ENCODE measurements at regions not wholly inside any gene's neighbourhood (a gene's known extent, or its start where the extent isn't known, plus 50 kb on each side); places are given as distances from the start of the nearest gene placed in this dataset.

- FAIRE-seq = peak; percentile 94
- Histone ChIP-seq H3K36me3 (ENCODE audit: insufficient read depth, low read length) (no peaks in the 10 kb centered on the region), H3K4me2 (ENCODE audit: low read length) (peak overlapping the region; percentile 33), H3K27ac (ENCODE audit: low read depth, low read length) (peak overlapping the region; percentile 56), H3K9ac (ENCODE audit: low read length) (peak overlapping the region; percentile 19), H3K4me3 (ENCODE audit: insufficient read depth, low read depth, low read length) (no peak overlapping the region), H2AFZ (ENCODE audit: low read depth, low read length) (peak overlapping the region; percentile 42), H4K20me1 (ENCODE audit: insufficient read depth, low read length) (no peaks in the 10 kb centered on the region), H3K9me3 (ENCODE audit: insufficient read depth, low read depth, low read length) (no peaks in the 10 kb centered on the region), H3K27me3 (ENCODE audit: insufficient read depth, low read length) (no peaks in the 10 kb centered on the region), H3K4me1 (ENCODE audit: insufficient read depth, low read length) (peaks cover 13% of the 10 kb centered on the region), H3K79me2 (ENCODE audit: insufficient read depth, low read length) (no peaks in the 10 kb centered on the region)
- peaks cover 7% of the 10 kb centered on the region for H3K9me3 Mint-ChIP-seq (ENCODE audit: unreplicated experiment)
- H3K27me3 Mint-ChIP-seq (ENCODE audit: low read depth, unreplicated experiment) = no peaks in the 10 kb centered on the region
- H3K27ac Mint-ChIP-seq (ENCODE audit: unreplicated experiment) = peak overlapping the region; percentile 47
- TF ChIP-seq EZH2 (IDR thresholded peaks at IDR 0.05; ENCODE audit: insufficient read depth, low read length) (no peak), CTCF (IDR thresholded peaks at IDR 0.05; ENCODE audit: insufficient read depth, low read depth, low read length) (no peak)
- H3K4me3 Mint-ChIP-seq (ENCODE audit: unreplicated experiment) = no peak overlapping the region
- H3K36me3 Mint-ChIP-seq (ENCODE audit: low read depth, unreplicated experiment) = peaks cover 2% of the 10 kb centered on the region
- H3K4me1 Mint-ChIP-seq (ENCODE audit: low read depth, unreplicated experiment) = peaks cover 7% of the 10 kb centered on the region
- peak; percentile 86 for DNase-seq (ENCODE audit: low read depth)
Measured at GRCh38 chr13:109297628-109298027, 488.8 kb downstream of the IRS2 start.

GRCh38 chr13:109293166-109293565, 493.2 kb downstream of the IRS2 start:
- Mint-ChIP-seq H3K27ac (ENCODE audit: unreplicated experiment) (no peak overlapping the region), H3K4me3 (ENCODE audit: unreplicated experiment) (no peak overlapping the region), H3K36me3 (ENCODE audit: low read depth, unreplicated experiment) (peaks cover 2% of the 10 kb centered on the region), H3K4me1 (ENCODE audit: low read depth, unreplicated experiment) (peaks cover 11% of the 10 kb centered on the region), H3K9me3 (ENCODE audit: unreplicated experiment) (peaks cover 7% of the 10 kb centered on the region), H3K27me3 (ENCODE audit: low read depth, unreplicated experiment) (no peaks in the 10 kb centered on the region)
- Histone ChIP-seq H3K9me3 (ENCODE audit: insufficient read depth, low read depth, low read length) (no peaks in the 10 kb centered on the region), H3K4me1 (ENCODE audit: insufficient read depth, low read length) (peaks cover 12% of the 10 kb centered on the region), H3K27ac (ENCODE audit: low read depth, low read length) (no peak overlapping the region), H3K4me2 (ENCODE audit: low read length) (no peak overlapping the region), H2AFZ (ENCODE audit: low read depth, low read length) (no peak overlapping the region), H3K79me2 (ENCODE audit: insufficient read depth, low read length) (no peaks in the 10 kb centered on the region), H3K36me3 (ENCODE audit: insufficient read depth, low read length) (no peaks in the 10 kb centered on the region), H3K27me3 (ENCODE audit: insufficient read depth, low read length) (no peaks in the 10 kb centered on the region), H3K9ac (ENCODE audit: low read length) (no peak overlapping the region), H4K20me1 (ENCODE audit: insufficient read depth, low read length) (no peaks in the 10 kb centered on the region), H3K4me3 (ENCODE audit: insufficient read depth, low read depth, low read length) (no peak overlapping the region)
- TF ChIP-seq EZH2 (IDR thresholded peaks at IDR 0.05; ENCODE audit: insufficient read depth, low read length) (no peak), CTCF (IDR thresholded peaks at IDR 0.05; ENCODE audit: insufficient read depth, low read depth, low read length) (no peak)
- no peak for DNase-seq (ENCODE audit: low read depth)
- no peak for FAIRE-seq

- Mint-ChIP-seq H3K36me3 (ENCODE audit: low read depth, unreplicated experiment) (no peaks in the 10 kb centered on the region), H3K27me3 (ENCODE audit: low read depth, unreplicated experiment) (no peaks in the 10 kb centered on the region), H3K9me3 (ENCODE audit: unreplicated experiment) (no peaks in the 10 kb centered on the region), H3K27ac (ENCODE audit: unreplicated experiment) (no peak overlapping the region), H3K4me1 (ENCODE audit: low read depth, unreplicated experiment) (peaks cover 9% of the 10 kb centered on the region), H3K4me3 (ENCODE audit: unreplicated experiment) (no peak overlapping the region)
- DNase-seq (ENCODE audit: low read depth) (no peak), FAIRE-seq (no peak)
- Histone ChIP-seq H2AFZ (ENCODE audit: low read depth, low read length) (no peak overlapping the region), H3K9me3 (ENCODE audit: insufficient read depth, low read depth, low read length) (no peaks in the 10 kb centered on the region), H3K4me3 (ENCODE audit: insufficient read depth, low read depth, low read length) (no peak overlapping the region), H3K79me2 (ENCODE audit: insufficient read depth, low read length) (no peaks in the 10 kb centered on the region), H3K27me3 (ENCODE audit: insufficient read depth, low read length) (no peaks in the 10 kb centered on the region), H3K4me1 (ENCODE audit: insufficient read depth, low read length) (peaks cover 5% of the 10 kb centered on the region), H3K4me2 (ENCODE audit: low read length) (peak overlapping the region; percentile 16), H3K36me3 (ENCODE audit: insufficient read depth, low read length) (no peaks in the 10 kb centered on the region), H3K27ac (ENCODE audit: low read depth, low read length) (no peak overlapping the region), H4K20me1 (ENCODE audit: insufficient read depth, low read length) (no peaks in the 10 kb centered on the region), H3K9ac (ENCODE audit: low read length) (no peak overlapping the region)
- TF ChIP-seq EZH2 (IDR thresholded peaks at IDR 0.05; ENCODE audit: insufficient read depth, low read length) = no peak
- TF ChIP-seq CTCF (IDR thresholded peaks at IDR 0.05; ENCODE audit: insufficient read depth, low read depth, low read length) = no peak
Measured at GRCh38 chr13:109288151-109288709, 498.2 kb downstream of the IRS2 start.
